ENCODE measurements at regions not wholly inside any gene's neighbourhood (a gene's known extent, or its start where the extent isn't known, plus 50 kb on each side); places are given as distances from the start of the nearest gene placed in this dataset.

DNA sequence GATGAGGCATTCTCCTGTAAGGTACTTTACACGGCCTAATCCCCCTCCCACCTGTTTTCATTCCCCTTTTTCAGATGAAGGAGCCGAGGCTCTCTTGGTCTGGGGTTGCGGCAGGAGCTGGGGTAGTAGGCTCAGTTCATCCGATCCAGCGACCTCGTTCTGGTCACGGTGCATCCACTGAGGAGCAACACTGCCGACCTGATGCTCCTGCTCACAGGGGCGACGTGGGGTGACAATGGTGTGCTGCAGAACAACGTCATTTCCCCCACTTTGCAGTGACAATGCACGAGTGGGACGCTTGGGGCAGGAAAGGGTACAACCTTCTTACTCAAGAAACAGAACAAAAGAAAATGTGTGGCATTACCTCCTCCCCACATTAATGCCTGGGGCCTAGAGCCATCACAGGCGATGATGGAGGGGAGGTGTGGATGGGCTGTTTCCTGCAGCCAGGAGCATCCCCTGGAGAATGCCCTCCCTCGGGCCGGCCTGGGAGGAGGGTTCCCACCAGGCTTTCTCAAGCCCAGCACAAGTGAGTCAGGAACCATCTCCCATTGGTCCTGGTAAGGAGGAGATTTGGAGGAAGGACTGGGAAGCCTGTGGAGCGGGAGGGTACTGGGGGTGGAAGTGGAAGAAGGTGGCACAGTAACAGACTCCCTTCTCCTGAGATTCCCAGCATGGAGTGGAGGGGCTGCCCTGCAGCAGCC, 125.6 kb downstream of the SPATA19 start:
- peak; percentile 19 for DNase-seq

DNA sequence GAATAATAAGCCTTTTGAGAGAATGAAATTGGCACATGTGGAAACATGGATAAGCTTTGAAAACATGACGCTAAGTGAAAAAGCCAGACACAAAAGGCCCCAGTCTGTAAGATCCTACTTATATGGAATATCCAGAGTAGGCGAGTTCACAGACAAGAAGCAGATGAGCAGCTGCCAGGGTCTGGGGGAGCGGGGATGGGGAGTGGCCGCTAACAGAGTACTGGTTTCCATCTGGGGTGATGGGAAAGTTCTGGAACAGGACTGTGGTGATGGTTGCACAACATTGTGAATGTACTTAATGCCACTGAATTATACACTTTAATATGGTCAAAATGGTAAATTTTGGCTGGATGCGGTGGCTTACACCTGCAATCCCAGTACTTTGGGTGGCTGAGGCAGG, 126.5 kb downstream of the SPATA19 start:
- no peak for DNase-seq

DNA sequence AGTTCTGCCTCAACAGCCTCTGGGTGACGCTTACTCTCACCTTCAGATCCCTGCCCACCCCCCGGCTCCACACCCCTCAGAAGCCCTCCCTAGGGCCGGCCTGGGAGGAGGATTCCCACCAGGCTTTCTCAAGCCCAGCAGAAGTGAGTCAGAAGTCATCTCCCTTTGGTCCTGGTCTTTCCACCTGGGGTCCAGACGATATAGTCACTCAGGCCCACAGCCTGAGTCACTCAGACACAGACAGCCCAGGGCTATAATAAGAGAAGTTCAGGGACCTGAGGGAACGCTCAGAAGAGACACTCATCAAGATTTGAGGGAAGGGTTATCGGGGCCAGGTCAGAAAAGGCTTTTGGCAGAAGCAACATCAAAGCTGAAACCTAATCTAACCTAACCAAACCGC, 127.1 kb downstream of the SPATA19 start:
- no peak for DNase-seq

DNA sequence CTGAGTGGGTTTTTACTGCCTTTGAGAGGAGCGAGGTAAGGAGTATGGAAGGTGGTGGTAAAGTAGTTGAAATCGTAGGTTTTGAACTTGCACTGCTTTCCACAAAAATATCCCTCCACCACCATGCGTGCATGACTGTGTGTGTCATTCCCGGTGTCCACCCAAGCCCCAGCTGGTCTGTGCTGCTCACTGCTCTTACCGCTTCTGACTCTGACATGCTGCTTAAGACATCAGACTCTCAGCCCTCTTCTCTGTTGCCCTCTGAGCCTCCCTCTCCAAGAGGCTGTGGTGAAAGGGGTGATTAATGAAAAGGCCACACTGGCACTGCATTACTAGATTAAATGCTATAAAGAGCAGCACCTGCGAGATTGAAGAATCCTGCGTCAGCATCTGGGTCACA, 128.7 kb downstream of the SPATA19 start:
- DNase-seq = no peak

- DNase-seq = no peak
These were observed 129.7 kb downstream of the SPATA19 start for GRCh38 chr11:133715602-133716001.

- DNase-seq = no peak
These were observed 130.6 kb downstream of the SPATA19 start for GRCh38 chr11:133714471-133715375.

GRCh38 chr11:133713844-133714243, 131.5 kb downstream of the SPATA19 start:
- no peak for DNase-seq

- DNase-seq = no peak
These were observed 131.9 kb downstream of the SPATA19 start for GRCh38 chr11:133713406-133713805.

- DNase-seq = peak; percentile 54
These were observed 133.2 kb downstream of the SPATA19 start for GRCh38 chr11:133712051-133712560.

DNA sequence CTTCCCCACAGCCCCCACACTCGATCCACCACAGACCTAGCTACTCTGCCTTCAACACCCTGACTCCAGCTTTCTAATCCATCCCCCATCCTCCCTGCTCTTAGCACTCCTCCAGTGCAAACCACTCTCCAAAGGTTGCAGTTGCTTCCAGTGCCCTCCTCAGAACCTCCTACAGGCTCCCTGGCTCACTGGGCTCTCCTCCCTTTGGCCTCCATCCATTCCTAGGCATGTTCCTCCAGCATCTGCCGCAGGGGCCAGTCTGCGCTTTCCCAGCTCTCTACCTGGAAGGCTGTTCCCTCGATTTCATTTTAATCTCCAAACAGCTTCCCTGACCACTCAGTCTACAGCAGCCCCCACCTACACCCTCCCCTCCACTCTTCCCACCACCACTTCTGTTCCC, 133.8 kb downstream of the SPATA19 start:
- DNase-seq = no peak

- no peak for DNase-seq
These were observed 134.6 kb downstream of the SPATA19 start for GRCh38 chr11:133710681-133711240.

DNA sequence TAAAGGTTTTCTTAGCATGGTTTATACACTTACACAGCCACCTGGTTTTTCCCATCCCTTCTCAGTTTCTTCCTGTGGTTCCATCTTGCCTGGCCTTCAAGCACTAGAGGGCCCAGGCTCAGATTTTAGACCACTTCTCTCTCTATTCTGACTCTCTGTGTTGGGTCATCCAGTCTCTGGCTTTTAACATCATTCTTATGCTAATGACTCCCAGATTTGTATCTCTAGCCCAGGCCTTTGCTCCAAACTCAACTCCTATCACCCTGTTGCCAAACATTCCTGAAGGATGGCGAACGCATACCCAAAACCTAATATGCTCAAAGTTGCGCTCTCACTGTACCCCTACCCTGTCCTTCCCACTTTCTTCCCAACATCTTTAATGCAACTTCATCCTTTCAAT, 135.1 kb downstream of the SPATA19 start:
- DNase-seq = no peak

DNA sequence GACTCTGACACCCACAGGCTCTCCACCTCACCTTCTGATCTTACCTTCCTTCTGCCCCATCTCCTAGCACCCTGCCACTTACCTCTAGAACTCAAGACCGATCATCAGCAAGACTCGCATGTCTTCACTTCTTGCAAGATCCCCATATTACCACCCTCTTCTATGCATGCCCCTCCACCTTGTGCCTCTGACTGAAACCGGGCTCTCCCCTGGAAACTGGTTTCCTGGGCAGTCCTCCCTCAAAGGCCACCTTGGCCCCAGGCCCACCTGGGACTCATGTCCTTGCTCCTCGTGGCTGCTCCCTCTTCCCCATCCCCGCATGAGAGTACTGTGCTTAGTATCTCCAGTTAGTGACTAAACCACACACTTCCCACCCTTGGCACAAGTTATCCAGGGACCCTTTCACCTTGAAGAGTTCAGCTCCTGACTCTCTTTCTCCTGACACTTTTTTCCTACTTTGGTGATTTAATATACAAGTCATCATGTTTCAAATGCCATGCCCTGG, 136.7 kb downstream of the SPATA19 start:
- DNase-seq = no peak

GRCh38 chr11:133706925-133707794, 138.2 kb downstream of the SPATA19 start:
- DNase-seq = no peak

DNA sequence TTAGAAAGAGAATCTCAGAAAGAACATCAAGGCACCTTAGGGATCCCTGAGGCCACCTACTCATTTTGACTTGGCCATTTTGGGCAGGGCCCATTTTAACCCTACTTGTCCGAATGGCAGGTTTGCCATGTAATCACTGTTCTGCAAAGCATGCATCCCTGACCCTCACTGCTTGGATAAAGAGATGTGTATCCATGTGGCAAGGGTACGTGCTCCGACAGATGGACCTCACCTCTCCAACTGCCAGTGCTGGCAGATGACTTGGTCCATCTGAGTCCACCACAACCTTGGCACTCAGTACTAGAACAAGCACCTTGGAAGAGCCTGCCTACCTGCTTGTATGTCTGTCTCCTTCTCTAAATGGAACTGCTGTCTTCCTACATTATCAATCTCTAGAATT, 139.4 kb downstream of the SPATA19 start:
- no peak for DNase-seq

DNA sequence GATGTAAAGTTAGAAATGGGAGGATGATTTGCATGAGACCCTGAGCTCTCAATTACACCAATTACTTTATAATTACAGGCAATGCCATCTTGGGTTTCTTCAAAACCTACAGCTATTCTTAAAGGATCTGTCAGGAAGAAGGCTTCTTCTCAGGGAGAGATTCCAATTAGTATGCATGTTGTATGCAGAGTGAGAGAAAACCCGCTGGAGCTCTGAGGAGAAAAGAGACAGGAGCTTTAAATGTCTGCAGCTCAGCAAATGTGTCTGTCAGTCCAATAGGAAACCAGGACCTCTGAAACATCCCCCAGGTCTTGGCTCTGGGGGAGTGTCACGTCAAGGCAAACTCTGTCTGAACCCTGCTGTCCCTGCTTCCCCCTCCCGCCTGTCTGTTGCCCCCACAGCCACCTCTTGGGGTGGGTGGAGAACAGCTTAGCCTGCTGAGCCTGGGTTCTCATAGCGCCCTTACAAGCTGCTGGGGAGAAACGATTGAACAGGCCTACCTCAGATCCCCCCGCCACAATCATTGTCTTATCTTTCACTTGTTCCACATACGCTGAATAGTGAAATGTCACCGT, 140.2 kb downstream of the SPATA19 start:
- DNase-seq = no peak

DNA sequence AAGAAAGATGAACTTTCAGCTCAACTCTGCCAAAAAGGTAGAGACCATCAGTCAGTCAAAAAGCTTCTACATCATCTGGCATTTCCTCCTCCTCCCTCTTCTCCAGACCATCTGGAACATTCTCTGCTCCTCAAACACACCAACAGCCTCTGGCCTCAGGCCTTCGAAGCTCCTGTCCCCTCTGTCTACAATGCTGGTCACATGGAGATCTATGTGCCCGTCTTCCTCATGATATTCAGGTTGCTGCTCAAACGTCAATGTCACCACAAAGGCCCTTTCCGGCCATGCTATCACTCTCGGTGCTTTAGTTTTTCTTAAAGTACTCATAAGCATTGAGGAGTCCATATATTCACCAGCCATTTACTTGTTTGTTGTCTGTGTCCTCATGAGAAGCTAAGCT, 146.2 kb downstream of the SPATA19 start:
- DNase-seq = no peak

GRCh38 chr11:133698654-133699053, 146.7 kb downstream of the SPATA19 start:
- DNase-seq = no peak

- DNase-seq = no peak
These were observed 147.6 kb downstream of the SPATA19 start for GRCh38 chr11:133697603-133698180.

DNA sequence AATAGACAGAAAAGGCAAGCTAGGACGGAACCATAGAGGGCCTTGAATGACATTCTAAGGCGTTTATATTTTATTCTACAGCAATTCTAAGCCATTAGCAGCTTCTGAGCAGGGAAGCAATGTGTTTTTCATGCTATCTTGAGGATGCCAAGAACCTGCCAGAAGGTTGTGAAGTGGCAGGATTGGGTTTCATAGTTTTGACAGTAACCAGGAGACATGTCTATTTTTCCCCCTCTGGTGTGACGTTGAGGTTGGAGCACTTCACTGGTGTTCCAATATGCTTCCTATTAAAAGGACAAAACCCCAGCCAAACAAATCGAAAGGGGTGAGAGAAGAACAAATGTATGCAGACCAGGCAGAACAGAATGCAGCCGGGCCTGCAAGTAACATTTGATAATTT, 148.2 kb downstream of the SPATA19 start:
- no peak for DNase-seq

DNA sequence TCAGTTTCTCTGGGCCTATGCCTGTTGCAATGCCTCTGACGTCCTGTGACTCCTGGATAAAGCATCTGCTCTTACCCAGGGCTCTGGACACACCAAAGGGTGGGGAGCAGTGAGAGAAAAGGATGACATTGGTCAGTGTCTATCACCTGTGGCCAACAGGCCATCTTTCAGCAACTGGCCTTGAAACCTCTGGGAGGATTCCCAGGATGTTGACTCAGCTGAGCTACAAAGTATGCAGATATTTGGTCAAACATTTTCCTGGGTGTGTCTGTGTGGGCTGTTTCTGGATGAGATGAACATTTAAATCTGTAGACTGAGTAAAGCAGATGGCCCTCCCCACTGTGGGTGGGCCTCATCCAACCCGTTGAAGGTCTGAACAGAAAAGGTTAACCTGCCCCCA, 149.9 kb downstream of the SPATA19 start:
- no peak for DNase-seq

DNA sequence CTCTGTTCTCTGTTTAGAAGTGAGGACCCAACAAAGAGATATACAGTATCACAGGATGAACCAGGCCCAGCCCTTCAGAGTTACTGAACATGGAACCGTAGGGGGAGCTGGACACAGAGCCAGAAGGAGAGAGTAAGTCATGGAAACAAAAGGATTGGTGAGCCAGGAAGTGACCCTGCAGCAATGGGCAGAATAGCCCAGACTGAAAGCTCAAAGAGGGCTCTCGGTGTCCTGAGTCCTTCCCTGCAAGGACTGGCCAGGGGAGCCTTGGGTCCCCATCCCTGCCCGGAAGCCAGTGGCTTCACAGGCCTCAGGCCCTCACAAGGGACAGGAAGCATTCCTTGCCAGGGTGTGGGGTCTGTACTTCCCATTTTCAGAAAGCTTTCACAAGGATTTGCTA, 150.6 kb downstream of the SPATA19 start:
- no peak for DNase-seq
